ENCODE measurements at regions not wholly inside any gene's neighbourhood (a gene's known extent, or its start where the extent isn't known, plus 50 kb on each side); places are given as distances from the start of the nearest gene placed in this dataset.

DNA sequence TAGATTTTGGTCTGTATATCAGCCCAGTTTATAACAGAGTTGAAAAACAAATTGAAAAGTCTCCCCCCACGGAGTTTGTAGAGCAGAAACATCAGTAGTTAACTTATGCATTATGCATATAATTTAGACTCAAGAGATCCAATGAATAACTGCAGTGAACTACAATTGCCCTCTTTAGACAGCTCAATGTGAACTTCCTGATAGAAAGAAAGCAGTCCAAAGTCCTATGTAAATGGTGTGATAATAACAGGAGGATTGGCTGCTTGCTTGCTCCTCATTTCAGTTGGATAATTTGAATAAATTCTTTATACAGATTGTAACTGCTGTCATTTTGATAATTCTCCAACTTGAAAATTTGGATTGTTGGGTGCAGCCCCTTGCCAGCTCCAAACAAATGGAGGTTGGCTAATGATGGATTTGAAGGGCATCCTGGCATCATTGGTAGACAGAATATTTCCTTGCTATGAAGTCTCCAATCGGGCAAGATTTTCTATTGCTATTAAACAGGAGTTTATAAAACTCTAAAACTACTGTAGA lies 297.1 kb downstream of the ASXL3 start:
- CTCF ChIA-PET: no interaction called here
- dilution Hi-C loops (cut with MboI; ENCODE audit: extremely low pct_ligation_motif_present, low sequenced_read_pairs): no loop called here

More for the DNA sequence above, 297.1 kb downstream of the ASXL3 start:
- intact Hi-C loops (cut with micrococcal nuclease): no loop called here
- Histone ChIP-seq H3K9me3 (replicated peaks; ENCODE audit: control insufficient read depth, insufficient read depth, low read length) (no peaks in the 10 kb centered on the region), H3K4me1 (ENCODE audit: control insufficient read depth, extremely low read depth, insufficient read depth, low read length) (no peaks in the 10 kb centered on the region), H3K4me3 (replicated peaks in 1 of 3; ENCODE audit: insufficient read depth in 1 of 3, low read depth in 1 of 3, low read length in 3 of 3) (no peak overlapping the region), H3K79me2 (ENCODE audit: control insufficient read depth, insufficient read depth, low read length) (no peaks in the 10 kb centered on the region), H3K36me3 (ENCODE audit: control insufficient read depth in 2 of 2, extremely low read depth in 1 of 2, insufficient read depth in 2 of 2, low read length in 2 of 2) (no peaks in the 10 kb centered on the region), H2AFZ (ENCODE audit: low read depth, low read length) (no peak overlapping the region), H3K9me1 (replicated peaks; ENCODE audit: control insufficient read depth, extremely low read depth, insufficient read depth, low read length) (no peaks in the 10 kb centered on the region), H3K9ac (replicated peaks; ENCODE audit: extremely low read depth, insufficient read depth, low read length) (no peak overlapping the region), H4K20me1 (replicated peaks; ENCODE audit: control insufficient read depth, extremely low read depth, insufficient read depth, low read length) (no peaks in the 10 kb centered on the region), H3K4me2 (ENCODE audit: insufficient read depth, low read length) (no peak overlapping the region), H3K27me3 (ENCODE audit: control insufficient read depth in 2 of 2, insufficient read depth in 2 of 2, low read length in 2 of 2) (no peaks in the 10 kb centered on the region), H3K27ac (ENCODE audit: insufficient read depth, low read depth, low read length) (no peak overlapping the region)
- no peak for DNase-seq (ENCODE audit: low read depth, low spot score)
- POLR2A ChIA-PET: no interaction called here
- no TSS peak for BruUV-seq (replicated peaks)
- TF ChIP-seq GATA2 (IDR thresholded peaks at IDR 0.05; ENCODE audit: insufficient read depth, insufficient read length, low read depth, low read length): no peak
- TF ChIP-seq EZH2 (IDR thresholded peaks at IDR 0.05; ENCODE audit: borderline replicate concordance, low read depth, low read length, severe bottlenecking): no peak
- TF ChIP-seq, protein P1, sequence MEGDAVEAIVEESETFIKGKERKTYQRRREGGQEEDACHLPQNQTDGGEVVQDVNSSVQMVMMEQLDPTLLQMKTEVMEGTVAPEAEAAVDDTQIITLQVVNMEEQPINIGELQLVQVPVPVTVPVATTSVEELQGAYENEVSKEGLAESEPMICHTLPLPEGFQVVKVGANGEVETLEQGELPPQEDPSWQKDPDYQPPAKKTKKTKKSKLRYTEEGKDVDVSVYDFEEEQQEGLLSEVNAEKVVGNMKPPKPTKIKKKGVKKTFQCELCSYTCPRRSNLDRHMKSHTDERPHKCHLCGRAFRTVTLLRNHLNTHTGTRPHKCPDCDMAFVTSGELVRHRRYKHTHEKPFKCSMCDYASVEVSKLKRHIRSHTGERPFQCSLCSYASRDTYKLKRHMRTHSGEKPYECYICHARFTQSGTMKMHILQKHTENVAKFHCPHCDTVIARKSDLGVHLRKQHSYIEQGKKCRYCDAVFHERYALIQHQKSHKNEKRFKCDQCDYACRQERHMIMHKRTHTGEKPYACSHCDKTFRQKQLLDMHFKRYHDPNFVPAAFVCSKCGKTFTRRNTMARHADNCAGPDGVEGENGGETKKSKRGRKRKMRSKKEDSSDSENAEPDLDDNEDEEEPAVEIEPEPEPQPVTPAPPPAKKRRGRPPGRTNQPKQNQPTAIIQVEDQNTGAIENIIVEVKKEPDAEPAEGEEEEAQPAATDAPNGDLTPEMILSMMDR (IDR thresholded peaks at IDR 0.05; ENCODE audit: extremely low read depth in 1 of 2, insufficient read depth in 1 of 2, low read depth in 1 of 2, low read length in 2 of 2): no peak
- TF ChIP-seq JUN (IDR thresholded peaks at IDR 0.05; ENCODE audit: borderline replicate concordance, insufficient read depth, insufficient read length, low read depth): no peak
- TF ChIP-seq, protein P2, sequence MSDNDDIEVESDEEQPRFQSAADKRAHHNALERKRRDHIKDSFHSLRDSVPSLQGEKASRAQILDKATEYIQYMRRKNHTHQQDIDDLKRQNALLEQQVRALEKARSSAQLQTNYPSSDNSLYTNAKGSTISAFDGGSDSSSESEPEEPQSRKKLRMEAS (IDR thresholded peaks at IDR 0.05; ENCODE audit: insufficient read depth, insufficient read length): no peak
- no peak for TF ChIP-seq FOS (IDR thresholded peaks at IDR 0.05; ENCODE audit: borderline replicate concordance, insufficient read depth, low read length)
- no peak for TF ChIP-seq POLR2A (IDR thresholded peaks at IDR 0.05; ENCODE audit: low read depth, low read length)
- TF ChIP-seq POLR2AphosphoS5 (IDR thresholded peaks at IDR 0.05; ENCODE audit: insufficient read depth, low read depth, low read length): no peak
- no peak for TF ChIP-seq MYC (IDR thresholded peaks at IDR 0.05; ENCODE audit: low read depth, low read length)
- no peak for FAIRE-seq

All from endothelial cell of umbilical vein (primary cell).